ENCODE measurements at regions not wholly inside any gene's neighbourhood (a gene's known extent, or its start where the extent isn't known, plus 50 kb on each side); places are given as distances from the start of the nearest gene placed in this dataset.

DNA sequence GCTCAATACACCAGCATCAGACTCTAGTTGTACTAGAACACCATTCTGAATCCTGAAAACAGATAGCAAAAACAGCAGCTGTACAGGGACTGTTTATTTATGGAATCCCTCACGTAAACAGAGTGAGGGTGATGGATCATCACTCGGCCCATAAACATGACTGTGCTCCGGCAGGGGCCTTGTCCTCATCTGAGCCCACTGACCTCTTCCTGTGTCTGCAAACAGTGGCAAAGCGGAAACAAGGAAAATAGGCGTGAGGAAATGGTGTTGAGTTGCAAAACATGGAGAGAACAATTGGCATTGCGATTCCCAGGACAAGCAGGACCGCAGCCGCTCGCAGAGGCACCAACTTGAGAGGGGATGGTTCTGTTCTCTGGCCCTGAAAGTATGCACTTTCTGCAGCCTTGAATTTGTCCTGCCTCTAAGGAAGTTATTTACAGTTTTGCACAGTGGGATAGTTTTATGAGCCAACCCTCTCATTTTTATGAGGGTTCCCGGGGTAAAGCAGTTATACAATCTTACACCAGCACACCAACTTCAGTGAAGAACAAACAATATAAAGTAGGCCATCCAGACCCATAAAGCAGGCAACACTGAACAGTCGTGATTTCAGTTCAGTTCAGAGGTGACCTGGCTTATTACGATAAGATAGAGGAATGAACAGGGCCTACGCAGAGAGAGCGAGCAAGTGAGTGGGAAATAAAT is 248.0 kb upstream of the FZD8 start:
- Histone ChIP-seq H4K20me1 (ENCODE audit: insufficient read depth, low read length) (no peaks in the 10 kb centered on the region), H3K4ac (ENCODE audit: low read depth, low read length) (peak overlapping the region; percentile 39), H2BK120ac (ENCODE audit: low read depth, low read length) (peak overlapping the region; percentile 71), H3K27ac (ENCODE audit: insufficient read depth, low read length) (no peak overlapping the region), H3K9ac (ENCODE audit: low read depth, low read length) (no peak overlapping the region), H2AFZ (replicated peaks; ENCODE audit: low read length, poor library complexity) (peak overlapping the region; percentile 76), H2BK5ac (ENCODE audit: low read depth, low read length, poor library complexity, severe bottlenecking) (no peak overlapping the region), H3K4me3 (ENCODE audit: insufficient read depth, low read depth, low read length) (no peak overlapping the region), H2AK5ac (ENCODE audit: low read depth, low read length) (peak overlapping the region; percentile 78), H2AK9ac (replicated peaks; ENCODE audit: low read depth, low read length, poor library complexity) (no peak overlapping the region), H3K56ac (ENCODE audit: extremely low read depth, insufficient read depth, low read length) (no peak overlapping the region), H4K91ac (ENCODE audit: insufficient read depth, low read depth, low read length) (peak overlapping the region; percentile 27), H4K8ac (ENCODE audit: low read depth in 2 of 2, low read length in 2 of 2) (peak overlapping the region in 1 of 2 experiments; percentile 7; a peak in 1 of 4 replicates), H3K18ac (ENCODE audit: low read depth, low read length) (peak overlapping the region; percentile 86; the same call in 1 of the 2 replicates), H3K27me3 (ENCODE audit: control insufficient read depth, insufficient read depth, low read length) (no peaks in the 10 kb centered on the region), H2BK15ac (ENCODE audit: low read depth, low read length) (peak overlapping the region; percentile 75; the same call in 2 of the 3 replicates), H3K79me1 (ENCODE audit: low read depth in 1 of 2, low read length in 2 of 2) (no peaks in the 10 kb centered on the region), H2BK20ac (ENCODE audit: low read depth, low read length) (peak overlapping the region; percentile 68), H4K5ac (ENCODE audit: low read depth, low read length) (peak overlapping the region; percentile 67; the same call in 1 of the 2 replicates), H3K4me1 (ENCODE audit: control insufficient read depth, insufficient read depth, low read length) (peaks cover 19% of the 10 kb centered on the region), H3K4me2 (ENCODE audit: low read depth, low read length) (no peak overlapping the region), H3K14ac (replicated peaks; ENCODE audit: low read depth, low read length) (peak overlapping the region; percentile 36), H3K36me3 (ENCODE audit: control insufficient read depth, insufficient read depth, low read length) (no peaks in the 10 kb centered on the region), H3K9me1 (ENCODE audit: insufficient read depth, low read length) (peaks cover 6% of the 10 kb centered on the region; the same call in 1 of the 2 replicates), H3K23ac (ENCODE audit: low read depth, low read length) (peak overlapping the region; percentile 66), H3K9me3 (ENCODE audit: control insufficient read depth, insufficient read depth, low read length) (no peaks in the 10 kb centered on the region)
- TF ChIP-seq FOS (IDR thresholded peaks at IDR 0.05; ENCODE audit: low read depth, low read length) (no peak), RCOR1 (IDR thresholded peaks at IDR 0.05; ENCODE audit: insufficient replicate concordance, low read length) (no peak), MXI1 (IDR thresholded peaks at IDR 0.05; ENCODE audit: borderline replicate concordance, low read depth, low read length) (no peak), POLR2A (IDR thresholded peaks at IDR 0.05; ENCODE audit: low read depth, low read length) (no peak), RFX5 (IDR thresholded peaks at IDR 0.05; ENCODE audit: low read depth, low read length) (no peak), MAZ (IDR thresholded peaks at IDR 0.05; ENCODE audit: borderline replicate concordance, low read depth, low read length) (no peak), MAFK (IDR thresholded peaks at IDR 0.05; ENCODE audit: low read depth, low read length) (no peak), NFE2L2 (IDR thresholded peaks at IDR 0.05; ENCODE audit: low read depth, low read length) (no peak), RAD21 (IDR thresholded peaks at IDR 0.05; ENCODE audit: low read length) (no peak), SMC3 (IDR thresholded peaks at IDR 0.05; ENCODE audit: low read depth, low read length) (no peak), CEBPB (IDR thresholded peaks at IDR 0.05; ENCODE audit: low read depth, low read length) (no peak), CHD1 (IDR thresholded peaks at IDR 0.05; ENCODE audit: low read depth, low read length) (no peak)
- TF ChIP-seq, protein P1, sequence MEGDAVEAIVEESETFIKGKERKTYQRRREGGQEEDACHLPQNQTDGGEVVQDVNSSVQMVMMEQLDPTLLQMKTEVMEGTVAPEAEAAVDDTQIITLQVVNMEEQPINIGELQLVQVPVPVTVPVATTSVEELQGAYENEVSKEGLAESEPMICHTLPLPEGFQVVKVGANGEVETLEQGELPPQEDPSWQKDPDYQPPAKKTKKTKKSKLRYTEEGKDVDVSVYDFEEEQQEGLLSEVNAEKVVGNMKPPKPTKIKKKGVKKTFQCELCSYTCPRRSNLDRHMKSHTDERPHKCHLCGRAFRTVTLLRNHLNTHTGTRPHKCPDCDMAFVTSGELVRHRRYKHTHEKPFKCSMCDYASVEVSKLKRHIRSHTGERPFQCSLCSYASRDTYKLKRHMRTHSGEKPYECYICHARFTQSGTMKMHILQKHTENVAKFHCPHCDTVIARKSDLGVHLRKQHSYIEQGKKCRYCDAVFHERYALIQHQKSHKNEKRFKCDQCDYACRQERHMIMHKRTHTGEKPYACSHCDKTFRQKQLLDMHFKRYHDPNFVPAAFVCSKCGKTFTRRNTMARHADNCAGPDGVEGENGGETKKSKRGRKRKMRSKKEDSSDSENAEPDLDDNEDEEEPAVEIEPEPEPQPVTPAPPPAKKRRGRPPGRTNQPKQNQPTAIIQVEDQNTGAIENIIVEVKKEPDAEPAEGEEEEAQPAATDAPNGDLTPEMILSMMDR (conservative IDR thresholded peaks at IDR 0.05; ENCODE audit: low read depth, low read length): no peak
- TF ChIP-seq, protein P2, sequence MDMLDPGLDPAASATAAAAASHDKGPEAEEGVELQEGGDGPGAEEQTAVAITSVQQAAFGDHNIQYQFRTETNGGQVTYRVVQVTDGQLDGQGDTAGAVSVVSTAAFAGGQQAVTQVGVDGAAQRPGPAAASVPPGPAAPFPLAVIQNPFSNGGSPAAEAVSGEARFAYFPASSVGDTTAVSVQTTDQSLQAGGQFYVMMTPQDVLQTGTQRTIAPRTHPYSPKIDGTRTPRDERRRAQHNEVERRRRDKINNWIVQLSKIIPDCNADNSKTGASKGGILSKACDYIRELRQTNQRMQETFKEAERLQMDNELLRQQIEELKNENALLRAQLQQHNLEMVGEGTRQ (IDR thresholded peaks at IDR 0.05; ENCODE audit: low read depth, low read length): no peak
- TF ChIP-seq, protein P3, sequence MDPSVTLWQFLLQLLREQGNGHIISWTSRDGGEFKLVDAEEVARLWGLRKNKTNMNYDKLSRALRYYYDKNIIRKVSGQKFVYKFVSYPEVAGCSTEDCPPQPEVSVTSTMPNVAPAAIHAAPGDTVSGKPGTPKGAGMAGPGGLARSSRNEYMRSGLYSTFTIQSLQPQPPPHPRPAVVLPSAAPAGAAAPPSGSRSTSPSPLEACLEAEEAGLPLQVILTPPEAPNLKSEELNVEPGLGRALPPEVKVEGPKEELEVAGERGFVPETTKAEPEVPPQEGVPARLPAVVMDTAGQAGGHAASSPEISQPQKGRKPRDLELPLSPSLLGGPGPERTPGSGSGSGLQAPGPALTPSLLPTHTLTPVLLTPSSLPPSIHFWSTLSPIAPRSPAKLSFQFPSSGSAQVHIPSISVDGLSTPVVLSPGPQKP (IDR thresholded peaks at IDR 0.05; ENCODE audit: borderline replicate concordance, low read depth, low read length): no peak
- BruUV-seq (replicated peaks): no TSS peak
- no CpG with 5 or more reads among the region's 14 CpGs for WGBS, 2 experiments (ENCODE audit: extremely low coverage in 2 of 2, insufficient read length in 1 of 2)
- ChIA-PET POLR2A (ENCODE audit: unreplicated experiment) (no interaction called here), CTCF (no interaction called here)
- intact Hi-C loops (cut with micrococcal nuclease) (no loop called here), dilution Hi-C loops (cut with HindIII; ENCODE audit: low sequenced_read_pairs, unreplicated experiment) (no loop called here), in situ Hi-C loops (cut with MboI; ENCODE audit: low sequenced_read_pairs) (no loop called here)
- ATAC-seq (ENCODE audit: low read depth): peak; percentile 67
- DNase-seq: peak; percentile 52

Data from IMR-90 (cell line).